ENCODE measurements at regions not wholly inside any gene's neighbourhood (a gene's known extent, or its start where the extent isn't known, plus 50 kb on each side); places are given as distances from the start of the nearest gene placed in this dataset.
"Not testable (repeated sequence)": the region's sequence is repeated elsewhere in the genome, so short reads cannot be mapped to it uniquely, and the experiment has no call there.

DNA sequence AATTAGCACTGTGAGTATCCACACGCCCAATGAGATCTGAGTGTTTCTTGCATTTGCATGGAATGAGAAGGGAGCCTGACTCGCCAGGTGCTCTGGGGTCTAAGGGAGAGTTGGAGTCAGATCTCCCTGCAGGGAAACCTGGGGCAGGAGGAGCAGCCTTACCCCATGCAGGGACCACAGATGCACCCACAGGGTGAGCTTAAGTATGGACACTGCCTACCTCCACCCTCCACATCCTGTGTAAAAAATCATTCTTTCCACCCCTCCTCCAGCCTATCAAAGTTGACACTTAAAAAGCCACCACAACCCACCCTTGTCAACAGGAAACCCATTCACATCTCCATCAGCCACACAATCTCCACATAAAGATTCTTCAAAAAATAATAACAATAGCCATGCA is 67.0 kb upstream of the IGLL5 start:
- H3K27me3 ChIP-seq (ENCODE audit: control insufficient read depth, insufficient read depth, low read length) = no peaks in the 10 kb centered on the region
- CTCF ChIA-PET = no interaction called here
- no peaks in the 10 kb centered on the region for H3K9me3 ChIP-seq (ENCODE audit: control insufficient read depth, insufficient read depth, low read length)
- H3K27ac ChIP-seq (ENCODE audit: low read depth, low read length) = no peak overlapping the region
- no peak overlapping the region for H3K4me3 ChIP-seq (ENCODE audit: low read depth, low read length)
- TF ChIP-seq, protein P1, sequence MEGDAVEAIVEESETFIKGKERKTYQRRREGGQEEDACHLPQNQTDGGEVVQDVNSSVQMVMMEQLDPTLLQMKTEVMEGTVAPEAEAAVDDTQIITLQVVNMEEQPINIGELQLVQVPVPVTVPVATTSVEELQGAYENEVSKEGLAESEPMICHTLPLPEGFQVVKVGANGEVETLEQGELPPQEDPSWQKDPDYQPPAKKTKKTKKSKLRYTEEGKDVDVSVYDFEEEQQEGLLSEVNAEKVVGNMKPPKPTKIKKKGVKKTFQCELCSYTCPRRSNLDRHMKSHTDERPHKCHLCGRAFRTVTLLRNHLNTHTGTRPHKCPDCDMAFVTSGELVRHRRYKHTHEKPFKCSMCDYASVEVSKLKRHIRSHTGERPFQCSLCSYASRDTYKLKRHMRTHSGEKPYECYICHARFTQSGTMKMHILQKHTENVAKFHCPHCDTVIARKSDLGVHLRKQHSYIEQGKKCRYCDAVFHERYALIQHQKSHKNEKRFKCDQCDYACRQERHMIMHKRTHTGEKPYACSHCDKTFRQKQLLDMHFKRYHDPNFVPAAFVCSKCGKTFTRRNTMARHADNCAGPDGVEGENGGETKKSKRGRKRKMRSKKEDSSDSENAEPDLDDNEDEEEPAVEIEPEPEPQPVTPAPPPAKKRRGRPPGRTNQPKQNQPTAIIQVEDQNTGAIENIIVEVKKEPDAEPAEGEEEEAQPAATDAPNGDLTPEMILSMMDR (IDR thresholded peaks at IDR 0.05; ENCODE audit: low read depth, low read length) = no peak
- POLR2A ChIA-PET = no interaction called here
- no peak for DNase-seq (ENCODE audit: low read depth, low spot score)

DNA sequence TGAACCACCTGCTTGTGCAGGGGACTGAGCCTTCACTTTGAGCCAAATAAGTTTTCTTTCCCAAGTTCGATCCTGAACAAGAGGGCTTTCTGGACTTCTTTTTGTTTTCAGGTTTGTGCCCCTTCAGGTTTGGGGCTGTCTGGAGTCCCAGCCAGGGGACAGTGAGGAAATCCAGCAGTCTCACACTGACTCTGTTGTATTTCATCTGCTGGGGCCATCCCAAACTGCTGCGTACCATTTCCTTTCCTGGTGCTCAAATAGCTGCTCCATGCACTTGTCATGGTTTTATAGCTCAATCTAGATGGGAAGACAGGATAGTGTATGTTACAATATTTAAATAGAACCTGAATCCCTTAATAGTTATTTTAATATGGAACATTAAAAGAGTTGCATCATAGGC is 66.3 kb upstream of the IGLL5 start:
- TF ChIP-seq, protein P1 (IDR thresholded peaks at IDR 0.05; ENCODE audit: low read depth, low read length) = no peak
- Histone ChIP-seq H3K27me3 (ENCODE audit: control insufficient read depth, insufficient read depth, low read length) (peaks cover 4% of the 10 kb centered on the region), H3K4me3 (ENCODE audit: low read depth, low read length) (no peak overlapping the region), H3K27ac (ENCODE audit: low read depth, low read length) (no peak overlapping the region), H3K9me3 (ENCODE audit: control insufficient read depth, insufficient read depth, low read length) (no peaks in the 10 kb centered on the region)
- ChIA-PET POLR2A (no interaction called here), CTCF (no interaction called here)
- DNase-seq (ENCODE audit: low read depth, low spot score) = no peak

DNA sequence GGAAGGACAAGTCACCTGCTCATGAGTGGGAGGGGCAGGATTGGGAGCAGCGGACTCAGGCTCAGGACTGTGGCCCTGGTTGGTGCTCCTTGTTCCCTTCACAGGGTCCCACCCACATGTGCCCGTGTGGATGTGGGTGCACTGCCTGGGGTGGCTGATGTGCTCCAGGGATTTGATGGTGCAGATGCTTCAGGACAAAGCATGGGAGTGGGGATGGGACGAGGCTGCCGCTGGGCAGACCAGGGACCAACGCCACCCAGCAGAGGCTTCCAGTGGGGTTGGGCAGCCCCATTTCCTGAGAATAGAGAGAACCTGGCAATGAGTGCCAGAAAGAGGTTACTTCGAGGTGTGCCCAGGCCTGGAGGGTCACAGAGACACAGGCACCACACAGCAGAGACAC is 65.5 kb upstream of the IGLL5 start:
- DNase-seq (ENCODE audit: low read depth, low spot score) = no peak
- ChIA-PET CTCF (no interaction called here), POLR2A (no interaction called here)
- TF ChIP-seq, protein P1 (IDR thresholded peaks at IDR 0.05; ENCODE audit: low read depth, low read length) = no peak
- H3K27me3 ChIP-seq (ENCODE audit: control insufficient read depth, insufficient read depth, low read length) = peaks cover 4% of the 10 kb centered on the region
- no peak overlapping the region for H3K4me3 ChIP-seq (ENCODE audit: low read depth, low read length)
- no peaks in the 10 kb centered on the region for H3K9me3 ChIP-seq (ENCODE audit: control insufficient read depth, insufficient read depth, low read length)
- H3K27ac ChIP-seq (ENCODE audit: low read depth, low read length) = no peak overlapping the region

DNA sequence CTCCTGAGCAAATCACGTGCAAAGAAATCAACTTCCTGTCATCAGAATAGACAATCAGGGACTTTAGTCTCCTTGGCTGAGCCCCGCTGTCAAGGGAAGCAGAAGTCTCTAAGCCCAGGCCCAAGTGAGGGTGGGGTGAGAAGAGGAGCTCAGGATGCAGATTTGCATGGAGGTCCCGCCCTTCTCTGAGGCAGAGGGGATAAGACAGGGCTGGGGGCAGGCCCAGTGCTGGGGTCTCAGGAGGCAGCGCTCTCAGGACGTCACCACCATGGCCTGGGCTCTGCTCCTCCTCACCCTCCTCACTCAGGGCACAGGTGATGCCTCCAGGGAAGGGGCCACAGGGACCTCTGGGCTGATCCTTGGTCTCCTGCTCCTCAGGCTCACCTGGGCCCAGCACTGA is 65.1 kb upstream of the IGLL5 start:
- POLR2A ChIA-PET; H3K27ac ChIP-seq (ENCODE audit: low read depth, low read length); H3K4me3 ChIP-seq (ENCODE audit: low read depth, low read length); H3K9me3 ChIP-seq (ENCODE audit: control insufficient read depth, insufficient read depth, low read length); H3K27me3 ChIP-seq (ENCODE audit: control insufficient read depth, insufficient read depth, low read length); CTCF ChIA-PET; DNase-seq (ENCODE audit: low read depth, low spot score): not testable (repeated sequence)

DNA sequence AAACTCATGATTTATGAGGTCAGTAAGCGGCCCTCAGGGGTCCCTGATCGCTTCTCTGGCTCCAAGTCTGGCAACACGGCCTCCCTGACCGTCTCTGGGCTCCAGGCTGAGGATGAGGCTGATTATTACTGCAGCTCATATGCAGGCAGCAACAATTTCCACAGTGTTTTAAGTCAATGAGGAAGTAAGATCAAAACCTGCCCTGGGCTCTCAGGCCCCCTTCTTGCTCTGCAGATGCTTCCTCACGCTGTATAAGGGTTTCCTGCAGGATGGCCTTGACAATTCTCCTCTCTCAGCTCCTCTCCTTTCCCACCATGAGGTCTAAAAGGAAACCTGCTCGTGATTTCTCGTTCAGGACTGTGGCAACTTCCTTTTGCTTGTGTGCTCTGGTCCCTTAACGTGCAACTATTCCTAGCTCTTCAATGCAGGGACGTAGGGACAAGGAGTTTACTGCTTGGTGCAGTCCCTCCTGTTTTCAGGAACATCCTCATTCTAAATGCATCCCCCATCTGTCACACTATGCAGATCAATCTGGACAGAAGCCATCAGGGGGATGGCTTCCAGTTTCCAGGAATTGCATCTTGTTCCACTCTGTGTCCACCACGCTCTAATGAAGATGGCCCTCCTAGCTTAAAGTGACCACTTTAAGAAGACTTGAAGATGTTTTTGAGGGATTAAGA is 64.3 kb upstream of the IGLL5 start:
- CTCF ChIA-PET = no interaction called here
- Histone ChIP-seq H3K4me3 (ENCODE audit: low read depth, low read length) (no peak overlapping the region), H3K27ac (ENCODE audit: low read depth, low read length) (no peak overlapping the region), H3K9me3 (ENCODE audit: control insufficient read depth, insufficient read depth, low read length) (no peaks in the 10 kb centered on the region), H3K27me3 (ENCODE audit: control insufficient read depth, insufficient read depth, low read length) (peaks cover 4% of the 10 kb centered on the region)
- DNase-seq (ENCODE audit: low read depth, low spot score) = no peak
- POLR2A ChIA-PET = no interaction called here
- TF ChIP-seq, protein P1 (IDR thresholded peaks at IDR 0.05; ENCODE audit: low read depth, low read length) = no peak

All from AG04450 (cell line).